Stimulated activated CD4-positive, alpha-beta T cell treated with anti-CD3 and anti-CD28 coated beads, Interleukin-15, amount 100 ng/mL, for 48 hours (primary cell): ENCODE measurements at regions not wholly inside any gene's neighbourhood (a gene's known extent, or its start where the extent isn't known, plus 50 kb on each side); places are given as distances from the start of the nearest gene placed in this dataset.

ENCODE experiments used
- DNase-seq, 2 donors: peaks; one replicate each; pipeline ENCODE4 v3.0.0-alpha.2; 2020; ENCODE audit warnings: low read depth in 2 of 2

GRCh38 chr2:136215908-136216472, 98.0 kb upstream of the CXCR4 start:
- DNase-seq: no peak

GRCh38 chr2:136215449-136215848, 97.5 kb upstream of the CXCR4 start:
- no peak for DNase-seq

GRCh38 chr2:136214307-136215200, 96.6 kb upstream of the CXCR4 start:
- DNase-seq: no peak

- DNase-seq: no peak
Measured at GRCh38 chr2:136213836-136214235, 95.9 kb upstream of the CXCR4 start.

- no peak for DNase-seq
Measured at GRCh38 chr2:136212426-136213378, 94.8 kb upstream of the CXCR4 start.

GRCh38 chr2:136211701-136212100, 93.8 kb upstream of the CXCR4 start:
- DNase-seq: no peak

GRCh38 chr2:136210822-136211221, 92.9 kb upstream of the CXCR4 start:
- no peak for DNase-seq

GRCh38 chr2:136210455-136210805, 92.5 kb upstream of the CXCR4 start:
- DNase-seq: no peak

- DNase-seq: no peak
Measured at GRCh38 chr2:136209561-136210454, 91.9 kb upstream of the CXCR4 start.

GRCh38 chr2:136208682-136209420, 90.9 kb upstream of the CXCR4 start:
- no peak for DNase-seq

GRCh38 chr2:136207665-136208064, 89.7 kb upstream of the CXCR4 start:
- DNase-seq: no peak

- DNase-seq: peak in 1 of 2 donors; percentile 17
Measured at GRCh38 chr2:136207030-136207623, 89.2 kb upstream of the CXCR4 start.

- DNase-seq: peak; percentile 45 to 50
Measured at GRCh38 chr2:136206613-136207012, 88.7 kb upstream of the CXCR4 start.

GRCh38 chr2:136205615-136206014, 87.7 kb upstream of the CXCR4 start:
- no peak for DNase-seq

GRCh38 chr2:136204971-136205370, 87.0 kb upstream of the CXCR4 start:
- no peak for DNase-seq

GRCh38 chr2:136195226-136195625, 77.3 kb upstream of the CXCR4 start:
- DNase-seq: no peak

- DNase-seq: no peak
Measured at GRCh38 chr2:136191041-136191440, 73.1 kb upstream of the CXCR4 start.

GRCh38 chr2:136189221-136189782, 71.4 kb upstream of the CXCR4 start:
- no peak for DNase-seq

GRCh38 chr2:136188086-136188485, 70.1 kb upstream of the CXCR4 start:
- DNase-seq: no peak
